ENCODE measurements at regions not wholly inside any gene's neighbourhood (a gene's known extent, or its start where the extent isn't known, plus 50 kb on each side); places are given as distances from the start of the nearest gene placed in this dataset.

DNA sequence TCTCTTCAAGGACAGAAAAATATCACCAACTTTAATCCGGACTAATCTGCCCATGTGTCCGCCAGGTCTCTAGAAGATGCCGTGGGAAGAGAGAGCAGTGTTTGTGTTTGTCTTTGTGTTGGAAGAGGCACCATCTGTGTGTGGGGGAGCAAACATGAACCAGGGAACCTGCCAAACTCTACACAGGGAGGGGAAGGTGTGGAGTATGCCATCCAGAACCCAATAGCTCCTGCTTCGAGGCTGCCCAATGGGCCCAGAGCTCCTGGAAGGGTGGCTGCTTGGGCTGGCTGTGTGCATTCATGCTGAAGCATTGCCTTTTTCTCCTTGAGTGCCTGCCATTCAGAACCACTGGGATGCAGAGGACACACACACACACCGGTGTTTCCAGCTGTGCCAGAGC is 536.2 kb downstream of the MID1IP1 start:
- no peak for TF ChIP-seq CTCF (IDR thresholded peaks at IDR 0.05)
- TF ChIP-seq POLR2A (IDR thresholded peaks at IDR 0.05), result no peak

All from thyroid gland (tissue), 4 donors.